Erythroblast (primary cell): ENCODE measurements at regions not wholly inside any gene's neighbourhood (a gene's known extent, or its start where the extent isn't known, plus 50 kb on each side); places are given as distances from the start of the nearest gene placed in this dataset.

Source experiments
- GATA1 ChIP-seq: IDR thresholded peaks from 2 replicates; pipeline ENCODE4 v1.6.1; 2011; ENCODE audit warnings: low read depth, mild to moderate bottlenecking, control low read depth, low read length, moderate library complexity
- POLR2A ChIP-seq: IDR thresholded peaks from 2 replicates; pipeline ENCODE4 v1.6.1; 2011; ENCODE audit warnings: mild to moderate bottlenecking, low read length

DNA sequence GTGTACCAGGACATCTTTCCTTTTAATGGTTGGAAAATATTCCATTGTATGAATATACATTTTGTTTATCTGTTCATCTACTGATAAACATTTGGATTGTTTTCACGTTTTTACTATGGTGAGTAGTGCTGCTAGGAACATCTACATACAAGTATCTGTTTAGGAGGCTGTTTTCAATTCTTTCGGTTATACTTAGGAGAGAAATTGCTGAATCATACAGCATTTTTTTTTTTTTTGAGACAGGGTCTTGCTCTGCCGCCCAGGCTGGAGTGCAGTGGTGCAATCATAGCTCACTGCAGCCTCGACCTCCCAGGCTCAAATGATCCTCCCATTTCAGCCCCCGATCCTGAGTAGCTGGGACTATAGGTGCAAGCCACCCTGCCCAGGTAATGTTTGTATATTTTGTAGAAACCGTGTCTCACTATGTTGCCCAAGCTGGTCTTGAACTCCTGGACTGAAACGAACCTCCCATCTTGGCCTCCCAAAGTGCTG lies 122.9 kb downstream of the CRLF3 start:
- TF ChIP-seq POLR2A (no peak), GATA1 (no peak)
